ENCODE measurements at regions not wholly inside any gene's neighbourhood (a gene's known extent, or its start where the extent isn't known, plus 50 kb on each side); places are given as distances from the start of the nearest gene placed in this dataset.

- no peak for DNase-seq
Measured at GRCh38 chr1:226491093-226491850, 57.3 kb upstream of the STUM start.

GRCh38 chr1:226492426-226493137, 56.0 kb upstream of the STUM start:
- DNase-seq: no peak

- DNase-seq: no peak
Measured at GRCh38 chr1:226494092-226494609, 54.4 kb upstream of the STUM start.

- DNase-seq: no peak
Measured at GRCh38 chr1:226495716-226496115, 52.8 kb upstream of the STUM start.

GRCh38 chr1:226496453-226497015, 52.0 kb upstream of the STUM start:
- DNase-seq: no peak

GRCh38 chr1:226497276-226497833, 51.2 kb upstream of the STUM start:
- no peak for DNase-seq

- no peak for DNase-seq
Measured at GRCh38 chr1:226497991-226498639, 50.4 kb upstream of the STUM start.

- no peak for DNase-seq
Measured at GRCh38 chr1:226498640-226499008, 49.9 kb upstream of the STUM start.

Measured in NCI-H2081 treated with DMSO at 0.1 percent for 48 hours (cell line).